ENCODE measurements at regions not wholly inside any gene's neighbourhood (a gene's known extent, or its start where the extent isn't known, plus 50 kb on each side); places are given as distances from the start of the nearest gene placed in this dataset.

DNA sequence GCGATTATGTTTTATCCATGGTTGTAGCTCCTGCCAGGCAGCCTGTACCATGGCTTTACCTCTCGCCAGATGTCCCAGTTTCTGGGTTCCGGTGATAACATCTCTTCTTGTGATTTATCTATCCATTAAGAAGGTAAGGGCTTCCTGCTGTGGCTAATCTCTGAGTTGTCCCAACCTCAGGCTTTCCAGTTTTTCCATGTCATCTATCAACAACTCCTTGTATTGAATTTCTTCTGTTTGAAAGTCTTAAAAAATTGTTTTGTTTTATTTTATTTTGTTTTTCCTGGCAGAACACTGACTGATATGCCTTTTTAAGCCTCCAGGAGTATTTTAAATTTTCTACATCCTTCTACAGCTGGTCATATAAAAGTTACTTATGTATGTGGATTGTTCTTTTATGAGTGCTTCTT, 241.9 kb downstream of the ANTXR2 start:
- Histone ChIP-seq H3K36me3 (ENCODE audit: control insufficient read depth in 2 of 2, extremely low read depth in 1 of 2, insufficient read depth in 2 of 2, low read length in 2 of 2) (no peaks in the 10 kb centered on the region), H3K27ac (ENCODE audit: insufficient read depth, low read depth, low read length) (no peak overlapping the region), H3K4me3 (replicated peaks in 1 of 3; ENCODE audit: insufficient read depth in 1 of 3, low read depth in 1 of 3, low read length in 3 of 3) (no peak overlapping the region), H3K9me1 (replicated peaks; ENCODE audit: control insufficient read depth, extremely low read depth, insufficient read depth, low read length) (no peaks in the 10 kb centered on the region), H2AFZ (ENCODE audit: low read depth, low read length) (no peak overlapping the region), H3K79me2 (ENCODE audit: control insufficient read depth, insufficient read depth, low read length) (no peaks in the 10 kb centered on the region), H3K27me3 (ENCODE audit: control insufficient read depth in 2 of 2, insufficient read depth in 2 of 2, low read length in 2 of 2) (no peaks in the 10 kb centered on the region), H4K20me1 (replicated peaks; ENCODE audit: control insufficient read depth, extremely low read depth, insufficient read depth, low read length) (no peaks in the 10 kb centered on the region), H3K4me1 (ENCODE audit: control insufficient read depth, extremely low read depth, insufficient read depth, low read length) (no peaks in the 10 kb centered on the region), H3K9ac (replicated peaks; ENCODE audit: extremely low read depth, insufficient read depth, low read length) (no peak overlapping the region), H3K4me2 (ENCODE audit: insufficient read depth, low read length) (no peak overlapping the region), H3K9me3 (replicated peaks; ENCODE audit: control insufficient read depth, insufficient read depth, low read length) (no peaks in the 10 kb centered on the region)
- intact Hi-C loops (cut with micrococcal nuclease): no loop called here
- POLR2A ChIA-PET: no interaction called here
- CTCF ChIA-PET: no interaction called here
- dilution Hi-C loops (cut with MboI; ENCODE audit: extremely low pct_ligation_motif_present, low sequenced_read_pairs): no loop called here
- DNase-seq (ENCODE audit: low read depth, low spot score) (no peak), FAIRE-seq (no peak)
- TF ChIP-seq GATA2 (IDR thresholded peaks at IDR 0.05; ENCODE audit: insufficient read depth, insufficient read length, low read depth, low read length) (no peak), EZH2 (IDR thresholded peaks at IDR 0.05; ENCODE audit: borderline replicate concordance, low read depth, low read length, severe bottlenecking) (no peak), POLR2AphosphoS5 (IDR thresholded peaks at IDR 0.05; ENCODE audit: insufficient read depth, low read depth, low read length) (no peak), POLR2A (IDR thresholded peaks at IDR 0.05; ENCODE audit: low read depth, low read length) (no peak), JUN (IDR thresholded peaks at IDR 0.05; ENCODE audit: borderline replicate concordance, insufficient read depth, insufficient read length, low read depth) (no peak), FOS (IDR thresholded peaks at IDR 0.05; ENCODE audit: borderline replicate concordance, insufficient read depth, low read length) (no peak), MYC (IDR thresholded peaks at IDR 0.05; ENCODE audit: low read depth, low read length) (no peak)
- TF ChIP-seq, protein P1, sequence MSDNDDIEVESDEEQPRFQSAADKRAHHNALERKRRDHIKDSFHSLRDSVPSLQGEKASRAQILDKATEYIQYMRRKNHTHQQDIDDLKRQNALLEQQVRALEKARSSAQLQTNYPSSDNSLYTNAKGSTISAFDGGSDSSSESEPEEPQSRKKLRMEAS (IDR thresholded peaks at IDR 0.05; ENCODE audit: insufficient read depth, insufficient read length): no peak
- TF ChIP-seq, protein P2, sequence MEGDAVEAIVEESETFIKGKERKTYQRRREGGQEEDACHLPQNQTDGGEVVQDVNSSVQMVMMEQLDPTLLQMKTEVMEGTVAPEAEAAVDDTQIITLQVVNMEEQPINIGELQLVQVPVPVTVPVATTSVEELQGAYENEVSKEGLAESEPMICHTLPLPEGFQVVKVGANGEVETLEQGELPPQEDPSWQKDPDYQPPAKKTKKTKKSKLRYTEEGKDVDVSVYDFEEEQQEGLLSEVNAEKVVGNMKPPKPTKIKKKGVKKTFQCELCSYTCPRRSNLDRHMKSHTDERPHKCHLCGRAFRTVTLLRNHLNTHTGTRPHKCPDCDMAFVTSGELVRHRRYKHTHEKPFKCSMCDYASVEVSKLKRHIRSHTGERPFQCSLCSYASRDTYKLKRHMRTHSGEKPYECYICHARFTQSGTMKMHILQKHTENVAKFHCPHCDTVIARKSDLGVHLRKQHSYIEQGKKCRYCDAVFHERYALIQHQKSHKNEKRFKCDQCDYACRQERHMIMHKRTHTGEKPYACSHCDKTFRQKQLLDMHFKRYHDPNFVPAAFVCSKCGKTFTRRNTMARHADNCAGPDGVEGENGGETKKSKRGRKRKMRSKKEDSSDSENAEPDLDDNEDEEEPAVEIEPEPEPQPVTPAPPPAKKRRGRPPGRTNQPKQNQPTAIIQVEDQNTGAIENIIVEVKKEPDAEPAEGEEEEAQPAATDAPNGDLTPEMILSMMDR (IDR thresholded peaks at IDR 0.05; ENCODE audit: extremely low read depth in 1 of 2, insufficient read depth in 1 of 2, low read depth in 1 of 2, low read length in 2 of 2): no peak
- no TSS peak for BruUV-seq (replicated peaks)
